SKM-1 (cell line): ENCODE measurements at regions not wholly inside any gene's neighbourhood (a gene's known extent, or its start where the extent isn't known, plus 50 kb on each side); places are given as distances from the start of the nearest gene placed in this dataset.
A peak's percentile ranks its signal among the peaks of the same experiment; 100 is the strongest.

Source experiments
- DNase-seq: peaks from one replicate; lab custom pipeline; 2025; ENCODE audit not compliant: unreplicated experiment; lab: John Stamatoyannopoulos, UW

- DNase-seq = no peak
Measured at GRCh38 chr5:2460098-2460497, 291.4 kb downstream of the IRX2 start.

GRCh38 chr5:2459251-2459650, 292.2 kb downstream of the IRX2 start:
- DNase-seq = no peak

DNA sequence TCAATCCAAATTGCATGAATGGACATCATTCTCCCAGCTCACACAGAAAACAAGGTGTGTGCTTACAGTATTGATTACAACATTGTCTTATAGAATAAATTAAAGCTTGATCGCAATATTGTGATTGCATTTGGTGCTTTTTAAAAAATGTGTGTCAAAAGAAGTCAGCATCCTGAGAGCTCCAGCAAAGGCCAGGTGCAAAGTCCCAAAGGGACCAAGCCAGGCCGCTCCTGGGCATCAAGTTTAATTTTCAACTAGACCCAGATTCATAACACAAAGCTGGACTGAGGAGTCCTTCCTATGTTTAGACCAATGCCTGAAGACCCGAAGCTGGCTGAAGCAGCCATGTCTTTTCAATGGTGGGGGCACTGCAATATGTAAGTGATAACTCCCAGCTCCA, 295.6 kb downstream of the IRX2 start:
- DNase-seq = no peak

DNA sequence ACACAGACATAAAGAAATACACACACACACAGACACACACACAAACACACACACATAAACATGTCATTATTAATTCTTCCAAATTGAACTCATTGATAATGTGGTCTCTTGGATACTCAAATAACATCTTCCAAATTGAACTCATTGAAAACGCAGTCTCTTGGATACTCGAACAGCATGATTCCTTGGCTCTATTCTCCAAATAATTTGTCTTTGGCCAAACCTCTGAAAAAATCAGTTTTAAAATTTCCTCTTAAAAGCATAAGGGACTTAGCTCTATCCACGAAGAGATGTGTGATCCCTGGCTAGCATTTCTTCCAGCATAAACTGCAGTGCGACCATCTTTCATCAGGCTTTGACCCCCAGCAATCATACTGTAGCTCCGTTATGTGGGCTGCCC, 296.6 kb downstream of the IRX2 start:
- no peak for DNase-seq

DNA sequence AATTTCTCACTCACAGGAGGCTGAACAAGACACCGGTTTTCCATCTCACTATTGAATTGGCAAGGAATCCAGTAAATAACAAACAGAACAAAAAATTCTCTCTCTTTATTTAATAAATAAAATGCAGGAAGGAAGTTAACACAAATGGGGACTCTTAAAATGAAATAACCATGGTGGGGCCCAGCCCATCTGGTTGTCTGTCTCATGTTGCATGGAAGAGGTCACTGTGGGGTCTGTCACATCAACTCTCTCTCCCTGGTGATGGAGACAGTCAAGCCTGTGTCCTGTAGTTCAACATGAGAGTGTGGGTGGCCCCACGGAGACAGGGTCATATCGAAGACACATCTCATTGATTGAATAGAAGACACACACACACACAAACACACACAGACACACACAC, 297.7 kb downstream of the IRX2 start:
- no peak for DNase-seq

DNA sequence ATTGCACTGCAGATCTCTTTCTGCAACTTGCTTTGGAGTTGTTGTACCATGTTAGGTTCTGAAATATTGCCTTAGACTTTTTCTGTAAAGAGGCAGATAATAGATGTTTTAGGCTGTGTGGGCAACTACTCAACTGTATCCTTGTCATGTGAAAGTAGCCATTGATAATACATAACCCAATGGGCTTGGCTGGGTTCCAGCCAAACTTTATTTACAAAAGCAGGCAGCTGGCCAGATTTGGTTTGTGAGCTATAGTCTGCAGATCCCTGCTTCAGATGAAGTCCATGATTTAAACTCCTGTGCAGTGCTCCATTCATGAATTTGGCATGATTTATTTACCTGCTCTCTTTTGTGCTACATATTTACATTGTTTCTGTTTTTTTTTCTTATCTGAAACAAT, 300.4 kb downstream of the IRX2 start:
- DNase-seq = no peak

DNA sequence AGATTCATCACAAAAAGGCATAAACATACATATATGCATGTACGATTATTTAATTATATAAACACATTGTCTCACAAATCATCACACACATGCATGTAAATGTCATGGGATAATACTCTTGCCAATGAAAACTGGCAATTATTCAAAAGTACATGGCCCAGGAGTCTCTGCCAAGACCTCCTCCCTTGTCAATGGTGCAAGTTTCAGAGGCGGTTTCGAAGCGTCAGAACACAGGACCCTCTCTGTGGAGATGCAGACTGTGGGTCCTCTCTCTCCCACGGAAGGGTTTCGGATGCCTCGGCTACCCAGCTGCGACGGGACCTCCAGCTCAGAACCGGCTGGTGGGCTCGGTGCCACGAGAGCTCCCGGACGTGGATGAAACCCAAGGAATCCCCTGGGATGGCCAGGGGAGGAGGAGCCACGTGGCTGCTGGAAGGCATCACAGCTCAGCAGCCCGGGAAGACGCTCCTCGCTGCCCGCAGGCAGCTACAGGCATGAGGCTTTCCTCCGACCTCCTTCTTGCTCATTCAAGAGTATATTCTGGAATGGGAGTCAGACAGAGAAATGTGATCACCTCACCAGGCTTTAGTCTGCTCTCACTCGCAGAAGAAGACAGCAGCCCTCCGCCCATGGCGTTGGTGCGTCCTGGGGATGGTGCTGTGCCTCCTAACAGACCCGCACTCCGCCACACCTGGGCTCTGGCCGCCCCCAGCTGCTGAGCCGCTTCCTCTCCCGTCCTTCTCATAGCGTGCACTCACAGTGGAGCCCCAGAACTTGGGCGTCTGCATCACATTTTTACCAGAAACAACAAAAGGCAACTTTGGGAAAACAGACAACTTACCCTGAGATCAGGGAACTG, 308.8 kb downstream of the IRX2 start:
- no peak for DNase-seq

DNA sequence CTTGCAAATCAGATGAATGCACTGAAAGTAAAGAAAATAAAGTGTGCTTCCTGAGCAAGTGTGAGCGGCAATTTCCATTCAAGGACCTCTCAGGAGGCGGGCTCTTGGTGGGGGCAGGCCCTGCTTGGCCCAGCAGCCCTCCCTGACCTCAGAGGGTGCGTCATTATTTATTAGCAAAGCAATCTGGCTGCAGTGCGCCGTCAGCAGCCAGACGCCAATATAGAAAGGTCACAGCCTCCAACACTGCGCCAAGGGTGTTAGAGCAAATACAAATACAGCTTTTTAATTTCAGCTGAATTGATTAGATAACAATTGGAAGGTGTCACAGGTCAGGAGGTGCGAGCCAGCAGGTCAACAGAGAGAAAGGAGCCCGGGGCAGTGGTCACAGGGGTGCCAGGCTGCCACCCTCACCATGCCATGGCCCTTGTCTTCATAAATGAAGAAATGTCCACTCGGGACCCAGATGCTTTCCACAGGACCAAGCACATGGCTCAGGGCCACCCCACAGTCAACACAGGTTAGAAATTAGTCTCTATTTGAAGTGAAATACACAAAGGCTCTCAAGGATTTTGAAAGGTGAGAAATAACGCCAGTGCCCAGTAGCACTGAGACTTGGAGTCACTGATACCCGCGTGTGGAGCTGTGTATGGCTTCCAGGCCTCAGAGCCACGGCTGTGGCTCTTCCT, 309.8 kb downstream of the IRX2 start:
- DNase-seq = no peak

GRCh38 chr5:2439608-2440007, 311.9 kb downstream of the IRX2 start:
- DNase-seq = no peak

DNA sequence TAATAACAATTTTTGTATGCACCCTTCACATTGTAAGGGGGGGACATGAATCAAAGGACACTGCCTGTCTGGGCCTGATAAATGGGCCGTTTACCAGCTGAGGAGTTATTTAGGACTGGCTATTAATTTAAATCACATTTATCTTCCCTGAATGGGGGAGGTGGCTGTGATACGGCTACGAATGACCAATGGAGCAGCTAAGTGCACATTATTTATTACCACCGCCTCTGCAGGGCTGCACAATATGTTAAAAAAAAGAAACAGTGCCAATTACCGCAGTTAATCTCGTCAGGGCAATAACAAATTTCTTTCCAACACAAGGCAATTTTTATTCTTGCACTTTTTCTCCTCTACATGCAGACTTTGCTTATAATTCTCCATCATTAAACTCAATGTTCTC, 318.4 kb downstream of the IRX2 start:
- no peak for DNase-seq

- no peak for DNase-seq
Measured at GRCh38 chr5:2432076-2432920, 319.2 kb downstream of the IRX2 start.

- peak; percentile 92 for DNase-seq
Measured at GRCh38 chr5:2430606-2431005, 320.9 kb downstream of the IRX2 start.

DNA sequence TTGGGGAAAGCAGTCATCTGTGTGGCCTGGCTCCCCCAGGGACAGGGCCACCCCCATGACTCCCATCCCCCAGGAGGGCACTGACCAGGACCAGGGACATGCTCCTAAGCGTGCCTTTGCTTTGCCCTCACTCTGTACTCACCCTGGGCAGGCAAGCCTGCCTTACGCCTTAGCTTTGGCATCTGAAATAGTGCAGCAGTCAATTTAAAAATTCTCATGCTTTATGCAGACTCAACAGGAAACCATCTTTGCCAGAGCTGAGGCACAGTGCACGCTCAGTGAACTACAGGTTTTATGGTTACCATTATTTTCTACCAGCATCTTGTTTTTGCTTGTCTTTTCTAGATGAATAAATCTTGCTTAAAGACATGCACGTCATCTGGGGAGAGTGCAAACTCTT, 323.5 kb downstream of the IRX2 start:
- no peak for DNase-seq

DNA sequence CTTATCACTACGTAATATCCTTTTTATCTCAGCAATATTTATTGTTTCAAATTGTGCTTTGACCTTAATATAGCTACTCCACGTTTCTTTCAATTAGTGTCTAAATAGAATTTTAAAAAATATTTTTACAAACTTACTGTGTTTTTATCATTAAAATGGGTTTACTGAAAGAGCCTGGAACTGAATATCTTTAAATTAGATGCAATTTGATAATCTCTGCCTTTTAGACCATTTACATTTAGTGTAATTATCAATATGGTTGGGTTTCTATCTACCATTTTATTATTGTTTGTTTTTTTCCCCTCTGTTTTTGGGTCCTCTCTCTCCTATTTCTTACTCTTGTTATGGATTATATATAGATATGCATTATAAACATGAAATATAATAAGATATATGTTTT, 327.8 kb downstream of the IRX2 start:
- no peak for DNase-seq

DNA sequence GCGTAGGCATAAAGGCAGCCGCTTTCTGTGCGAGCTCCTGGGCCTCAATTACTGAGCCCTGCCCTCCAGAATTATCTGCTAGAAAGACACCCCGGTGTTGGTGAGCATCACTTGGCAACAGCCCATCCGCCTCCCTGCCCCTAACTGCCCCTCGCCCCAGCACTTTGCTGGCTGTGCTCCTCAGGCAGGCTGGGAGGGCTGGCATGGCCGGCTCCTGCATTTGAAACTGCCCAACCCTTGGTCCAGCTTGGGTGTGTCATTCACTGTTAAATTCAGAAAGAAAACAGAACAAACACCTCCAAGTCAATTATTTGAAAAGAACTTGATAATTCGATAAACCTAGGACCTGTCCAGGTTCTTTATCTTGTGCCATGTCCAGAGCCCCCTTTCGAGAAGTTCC, 334.2 kb downstream of the IRX2 start:
- no peak for DNase-seq

DNA sequence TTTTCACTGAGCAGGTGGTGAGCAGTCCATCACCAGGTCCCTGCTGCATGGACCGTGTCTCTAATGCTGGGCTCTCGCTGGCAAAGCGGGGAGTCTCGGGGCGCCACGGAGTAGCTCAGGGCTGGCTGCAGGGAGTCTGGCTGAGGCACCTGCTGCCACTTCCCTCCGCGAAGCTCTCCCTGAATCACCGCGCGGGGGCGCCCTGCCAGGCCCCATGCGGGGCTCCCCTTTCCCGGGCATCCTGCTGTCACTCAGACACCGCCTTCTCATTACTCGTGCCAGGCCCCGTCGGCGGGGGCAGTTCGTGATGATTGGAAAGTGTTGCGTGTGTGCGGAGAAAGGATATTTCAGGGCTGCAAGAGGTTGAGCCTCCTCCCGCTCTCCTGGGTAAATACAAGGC, 335.8 kb downstream of the IRX2 start:
- DNase-seq = no peak

DNA sequence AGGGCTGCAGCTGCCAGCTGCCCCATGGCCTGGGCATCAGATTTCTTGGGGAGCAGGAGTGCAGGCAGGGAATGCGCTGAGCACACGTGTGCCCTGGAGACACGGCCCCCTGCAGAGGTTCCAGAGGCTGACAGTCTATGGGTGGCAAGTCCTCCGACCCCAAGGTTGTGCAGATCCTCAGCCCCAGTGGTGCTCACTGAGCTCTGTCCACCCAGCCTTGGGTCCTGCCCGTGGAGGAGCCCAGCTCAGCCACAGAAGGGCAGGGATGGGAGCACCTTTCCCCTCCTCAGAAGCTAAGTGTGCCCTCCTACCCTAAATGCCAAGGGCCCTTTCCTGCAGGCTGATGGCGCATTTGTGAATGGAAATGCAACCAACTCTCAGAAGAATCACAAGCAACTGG, 341.0 kb downstream of the IRX2 start:
- DNase-seq = no peak

DNA sequence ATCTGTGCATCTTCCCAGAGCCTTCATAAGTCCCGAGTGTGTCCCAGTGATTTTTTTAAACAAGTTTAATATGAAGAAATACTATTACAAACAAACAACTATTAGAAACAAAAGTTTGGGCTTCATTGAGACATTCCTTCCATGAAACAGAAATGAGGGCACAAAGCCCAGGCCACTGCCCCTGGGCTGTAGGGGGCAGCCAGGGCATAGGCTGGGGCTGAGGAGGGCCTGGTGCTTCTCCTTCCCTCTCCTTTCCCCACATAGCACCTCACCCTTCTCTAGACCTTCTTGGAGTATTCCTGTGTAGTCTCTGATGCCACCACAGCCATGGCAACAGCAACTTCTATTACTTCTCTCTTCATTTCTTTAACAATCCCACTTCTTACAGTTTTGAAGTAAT, 348.2 kb downstream of the IRX2 start:
- DNase-seq = no peak

DNA sequence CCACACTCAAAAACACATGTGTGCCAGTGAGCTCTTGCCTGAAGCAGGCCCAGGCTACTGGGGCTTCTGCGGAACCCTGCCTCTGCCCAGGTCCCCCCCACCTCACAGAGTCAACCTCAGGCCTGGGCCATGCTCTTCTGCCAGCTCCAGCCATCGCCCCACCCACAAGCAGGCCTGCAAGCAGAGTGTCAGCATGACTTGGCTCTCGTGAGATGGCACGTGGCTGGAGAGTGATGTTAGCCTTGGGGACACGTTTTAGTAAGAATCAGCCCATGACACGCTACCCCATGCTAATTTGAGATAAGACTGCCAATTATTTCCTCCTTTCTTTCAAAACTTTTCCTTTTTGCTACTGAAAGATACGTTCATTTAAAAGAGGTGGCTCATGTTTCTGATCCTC, 351.7 kb downstream of the IRX2 start:
- no peak for DNase-seq

GRCh38 chr5:2399096-2399495, 352.4 kb downstream of the IRX2 start:
- no peak for DNase-seq

- no peak for DNase-seq
Measured at GRCh38 chr5:2393556-2393955, 357.9 kb downstream of the IRX2 start.

GRCh38 chr5:2391566-2391965, 359.9 kb downstream of the IRX2 start:
- no peak for DNase-seq
